ENCODE measurements at regions not wholly inside any gene's neighbourhood (a gene's known extent, or its start where the extent isn't known, plus 50 kb on each side); places are given as distances from the start of the nearest gene placed in this dataset.

GRCh38 chr15:100717596-100717995 is 115.2 kb downstream of the ASB7 start:
- TF ChIP-seq EZH2 (IDR thresholded peaks at IDR 0.05; ENCODE audit: borderline replicate concordance, low read depth, low read length, severe bottlenecking) (no peak), CTCF (IDR thresholded peaks at IDR 0.05; ENCODE audit: borderline replicate concordance, extremely low read depth, low read length, poor library complexity, severe bottlenecking) (no peak)
- Histone ChIP-seq H3K9ac (ENCODE audit: low read depth, low read length) (no peak overlapping the region), H3K27ac (ENCODE audit: low read length) (no peak overlapping the region), H2AFZ (ENCODE audit: low read depth, low read length) (no peak overlapping the region), H4K20me1 (ENCODE audit: insufficient read depth, low read length) (no peaks in the 10 kb centered on the region), H3K27me3 (ENCODE audit: insufficient read depth, low read length, poor library complexity) (peaks cover 8% of the 10 kb centered on the region), H3K4me1 (ENCODE audit: insufficient read depth, low read length) (no peaks in the 10 kb centered on the region), H3K9me3 (ENCODE audit: insufficient read depth, low read length, severe bottlenecking) (no peaks in the 10 kb centered on the region), H3K79me2 (ENCODE audit: insufficient read depth, low read length) (no peaks in the 10 kb centered on the region), H3K4me3 (ENCODE audit: low read depth in 1 of 2, low read length in 2 of 2) (no peak overlapping the region), H3K36me3 (ENCODE audit: insufficient read depth, low read length) (no peaks in the 10 kb centered on the region), H3K4me2 (ENCODE audit: insufficient read depth, low read length) (no peak overlapping the region)
- ATAC-seq (ENCODE audit: insufficient read depth, low read depth) (no peak), DNase-seq (no peak)

GRCh38 chr15:100718075-100718980 is 115.9 kb downstream of the ASB7 start:
- no peak overlapping the region for H3K4me3 ChIP-seq (ENCODE audit: low read depth in 1 of 2, low read length in 2 of 2)
- no peaks in the 10 kb centered on the region for H3K79me2 ChIP-seq (ENCODE audit: insufficient read depth, low read length)
- H3K27ac ChIP-seq (ENCODE audit: low read length): no peak overlapping the region
- H4K20me1 ChIP-seq (ENCODE audit: insufficient read depth, low read length): no peaks in the 10 kb centered on the region
- no peaks in the 10 kb centered on the region for H3K4me1 ChIP-seq (ENCODE audit: insufficient read depth, low read length)
- H3K36me3 ChIP-seq (ENCODE audit: insufficient read depth, low read length): no peaks in the 10 kb centered on the region
- H3K9ac ChIP-seq (ENCODE audit: low read depth, low read length): no peak overlapping the region
- H3K9me3 ChIP-seq (ENCODE audit: insufficient read depth, low read length, severe bottlenecking): no peaks in the 10 kb centered on the region
- no peak overlapping the region for H3K4me2 ChIP-seq (ENCODE audit: insufficient read depth, low read length)
- no peak overlapping the region for H2AFZ ChIP-seq (ENCODE audit: low read depth, low read length)
- DNase-seq (no peak), ATAC-seq (ENCODE audit: insufficient read depth, low read depth) (no peak)
- TF ChIP-seq CTCF (IDR thresholded peaks at IDR 0.05; ENCODE audit: borderline replicate concordance, extremely low read depth, low read length, poor library complexity, severe bottlenecking) (no peak), EZH2 (IDR thresholded peaks at IDR 0.05; ENCODE audit: borderline replicate concordance, low read depth, low read length, severe bottlenecking) (no peak)
- peaks cover 10% of the 10 kb centered on the region for H3K27me3 ChIP-seq (ENCODE audit: insufficient read depth, low read length, poor library complexity)

- Histone ChIP-seq H3K4me1 (ENCODE audit: insufficient read depth, low read length) (no peaks in the 10 kb centered on the region), H3K9me3 (ENCODE audit: insufficient read depth, low read length, severe bottlenecking) (no peaks in the 10 kb centered on the region), H3K9ac (ENCODE audit: low read depth, low read length) (no peak overlapping the region), H4K20me1 (ENCODE audit: insufficient read depth, low read length) (no peaks in the 10 kb centered on the region), H2AFZ (ENCODE audit: low read depth, low read length) (no peak overlapping the region), H3K27me3 (ENCODE audit: insufficient read depth, low read length, poor library complexity) (peaks cover 13% of the 10 kb centered on the region), H3K27ac (ENCODE audit: low read length) (no peak overlapping the region), H3K4me2 (ENCODE audit: insufficient read depth, low read length) (no peak overlapping the region), H3K36me3 (ENCODE audit: insufficient read depth, low read length) (no peaks in the 10 kb centered on the region), H3K4me3 (ENCODE audit: low read depth in 1 of 2, low read length in 2 of 2) (no peak overlapping the region), H3K79me2 (ENCODE audit: insufficient read depth, low read length) (no peaks in the 10 kb centered on the region)
- DNase-seq (no peak), ATAC-seq (ENCODE audit: insufficient read depth, low read depth) (no peak)
- TF ChIP-seq CTCF (IDR thresholded peaks at IDR 0.05; ENCODE audit: borderline replicate concordance, extremely low read depth, low read length, poor library complexity, severe bottlenecking) (no peak), EZH2 (IDR thresholded peaks at IDR 0.05; ENCODE audit: borderline replicate concordance, low read depth, low read length, severe bottlenecking) (no peak)
These were observed 118.1 kb downstream of the ASB7 start for GRCh38 chr15:100720406-100720967.
